K562 (cell line): ENCODE measurements at regions not wholly inside any gene's neighbourhood (a gene's known extent, or its start where the extent isn't known, plus 50 kb on each side); places are given as distances from the start of the nearest gene placed in this dataset.

ENCODE experiments used
- ATAC-seq: fragments of 200-7000 bp; cut with Tn5 transposase; 3 replicates; pipeline ENCODE4 v1.9.1; 2020; ENCODE audit warnings: moderate library complexity
- BruUV-seq: library from RNA; stranded (reverse); fragments of 400-500 nt; replicated peaks from 2 replicates; lab custom pipeline; 2021; lab: Mats Ljungman, UMichigan
- CTCF ChIA-PET: fragments of 300-600 bp; formaldehyde crosslinking; extraction: SDS; loops from one replicate; lab custom pipeline; 2021; ENCODE audit warnings: low intra/inter-chr PET ratio; lab: Yijun Ruan, JAX
- POLR2A ChIA-PET: fragments of 300-600, 350-650 bp; sonication (Branson Sonifier 250); formaldehyde crosslinking; extraction: SDS; loops from one replicate; lab custom pipeline; 2021; ENCODE audit warnings: antibody characterized with exemption, inconsistent platforms; lab: Yijun Ruan, JAX
- DNase-seq, 4 experiments: peaks; one replicate each; pipeline versions ENCODE4 v3.0.0 to v3.0.0-alpha.2; 2011 to 2018; ENCODE audit warnings: low spot score in 3 of 4, mixed read lengths in 3 of 4; ENCODE audit errors: extremely low read depth in 1 of 4
- FAIRE-seq: peaks from 2 replicates; lab custom pipeline; 2011; peaks lifted over from hg19 to GRCh38; lab: Jason Lieb, UNC
- H2AFZ ChIP-seq: 2 replicates; pipeline ENCODE4 v1.6.0; 2011; ENCODE audit warnings: low read depth, low read length, control low read depth, inconsistent platforms
- H3K27ac ChIP-seq: fragments of 200-600 bp; 3 replicates; pipeline ENCODE4 v1.8.0; 2011; ENCODE audit warnings: low read depth, mild to moderate bottlenecking, control low read depth, inconsistent platforms, low read length, moderate library complexity, mixed read lengths; ENCODE audit errors: extremely low read depth
- H3K27me3 ChIP-seq, 2 experiments: fragments of 300-600 bp in 1 of 2; 2 replicates in 1 of 2; 3 replicates in 1 of 2; pipeline versions ENCODE4 v1.6.0 to v1.8.0; 2011; ENCODE audit warnings: inconsistent platforms in 2 of 2, low read length in 2 of 2, mild to moderate bottlenecking in 1 of 2, mixed read lengths in 1 of 2, moderate library complexity in 1 of 2; ENCODE audit not compliant: control insufficient read depth in 2 of 2, insufficient read depth in 2 of 2
- H3K36me3 ChIP-seq: fragments of 300-600 bp; 3 replicates; pipeline ENCODE4 v1.8.0; 2011; ENCODE audit warnings: mild to moderate bottlenecking, low read length, inconsistent platforms; ENCODE audit not compliant: control insufficient read depth, insufficient read depth
- H3K4me1 ChIP-seq, 2 experiments: fragments of 200-600 bp in 1 of 2; replicated peaks in 1 of 2; 2 replicates in 1 of 2; 3 replicates in 1 of 2; pipeline versions ENCODE4 v1.5.1 to v1.8.0; 2011; ENCODE audit warnings: inconsistent platforms in 2 of 2, low read length in 2 of 2, mild to moderate bottlenecking in 1 of 2, mixed read lengths in 1 of 2, moderate library complexity in 1 of 2; ENCODE audit not compliant: control insufficient read depth in 2 of 2, insufficient read depth in 2 of 2
- H3K4me2 ChIP-seq: 2 replicates; pipeline ENCODE4 v1.6.1; 2011; ENCODE audit warnings: low read length, control low read depth, inconsistent platforms, mixed read lengths; ENCODE audit not compliant: insufficient read depth
- H3K4me3 ChIP-seq: fragments of 200-600 bp; sonication (generic), shearing (Covaris generic); 2 replicates; pipeline ENCODE4 v1.5.1; 2016; ENCODE audit warnings: control low read depth, inconsistent platforms
- H3K79me2 ChIP-seq: fragments of 200-600 bp; 3 replicates; pipeline ENCODE4 v1.8.0; 2011; ENCODE audit warnings: low read length, inconsistent platforms; ENCODE audit not compliant: control insufficient read depth, insufficient read depth
- H3K9ac ChIP-seq, 2 experiments: 2 replicates each; pipeline versions ENCODE4 v1.6.0 to v1.6.1; 2011; ENCODE audit warnings: low read depth in 2 of 2, low read length in 2 of 2, control low read depth in 1 of 2, inconsistent platforms in 1 of 2, mild to moderate bottlenecking in 1 of 2, mixed read lengths in 1 of 2; ENCODE audit not compliant: insufficient read depth in 1 of 2
- H3K9me1 ChIP-seq: one replicate; pipeline ENCODE4 v1.6.0; 2011; ENCODE audit warnings: inconsistent platforms, mild to moderate bottlenecking, low read length, moderate library complexity; ENCODE audit not compliant: control insufficient read depth, insufficient read depth
- H3K9me3 ChIP-seq: replicated peaks from 2 replicates; pipeline ENCODE4 v1.5.1; 2011; ENCODE audit warnings: low read depth, low read length, inconsistent platforms; ENCODE audit not compliant: control insufficient read depth, insufficient read depth
- H4K20me1 ChIP-seq: replicated peaks from 2 replicates; pipeline ENCODE4 v1.6.1; 2011; ENCODE audit warnings: low read length, inconsistent platforms, mixed read lengths; ENCODE audit not compliant: control insufficient read depth, insufficient read depth
- HCFC1 ChIP-seq: IDR thresholded peaks from 2 replicates; pipeline ENCODE4 v1.6.1; 2012; ENCODE audit warnings: low read depth, low read length, improper control_type of control experiment
- MYNN ChIP-seq, 2 experiments: sonication (generic); formaldehyde crosslinking in 1 of 2; IDR thresholded peaks; 2 replicates each; pipeline versions ENCODE4 v1.5.0 to v1.6.1; 2016 to 2020; ENCODE audit warnings: antibody characterized with exemption in 1 of 2, missing genetic modification reagents in 1 of 2
- POLR2B ChIP-seq: fragments of 450-650 bp; IDR thresholded peaks from 2 replicates; pipeline ENCODE4 v1.6.1; 2018; ENCODE audit warnings: low read depth; ENCODE audit not compliant: partially characterized antibody
- POLR2G ChIP-seq: fragments of 200-400 bp; formaldehyde crosslinking; IDR thresholded peaks from 2 replicates; pipeline ENCODE4 v1.6.1; 2017; ENCODE audit warnings: low read depth, mild to moderate bottlenecking, antibody characterized with exemption, low read length, moderate library complexity
- whole genome bisulfite sequencing: fragments of 100-300 bp; shearing (Covaris generic); methylation state at CpG from one replicate; pipeline ENCODE4 v1.1.6; 2016; ENCODE audit warnings: low coverage, mixed read lengths; ENCODE audit not compliant: insufficient coverage; ENCODE audit errors: missing lambda C conversion rate; 5-methylcytosine and 5-hydroxymethylcytosine counted together
- in situ Hi-C: fragments of 300-500 bp; cut with MboI; formaldehyde crosslinking; loops from 4 replicates; pipeline ENCODE4 v1.15.0; 2018; ENCODE audit warnings: inconsistent platforms, mixed read lengths
- intact Hi-C: fragments of 100-400 bp; cut with micrococcal nuclease; formaldehyde crosslinking; loops from 2 replicates; pipeline ENCODE4 v1.14.2; 2022
- TF ChIP-seq, protein P1 (sequence below): fragments of 250-450 bp; sonication (Bioruptor Pico); IDR thresholded peaks from 2 replicates; pipeline ENCODE4 v1.8.0; 2021; ENCODE audit warnings: moderate library complexity, mild to moderate bottlenecking, inconsistent platforms
- TF ChIP-seq, protein P2 (sequence below), 2 experiments: fragments of 450-650 bp; conservative IDR thresholded peaks; 2 replicates each; pipeline ENCODE4 v1.6.1; 2017; ENCODE audit warnings: mild to moderate bottlenecking in 2 of 2, moderate library complexity in 2 of 2
- TF ChIP-seq, protein P3 (sequence below): sonication (generic); formaldehyde crosslinking; IDR thresholded peaks from 2 replicates; pipeline ENCODE4 v1.9.0; 2022; ENCODE audit warnings: mild to moderate bottlenecking, missing genetic modification reagents
- TF ChIP-seq, protein P4 (sequence below): sonication (generic); formaldehyde crosslinking; IDR thresholded peaks from 2 replicates; pipeline ENCODE4 v1.8.1; 2023; ENCODE audit warnings: mild to moderate bottlenecking, missing genetic modification reagents

DNA sequence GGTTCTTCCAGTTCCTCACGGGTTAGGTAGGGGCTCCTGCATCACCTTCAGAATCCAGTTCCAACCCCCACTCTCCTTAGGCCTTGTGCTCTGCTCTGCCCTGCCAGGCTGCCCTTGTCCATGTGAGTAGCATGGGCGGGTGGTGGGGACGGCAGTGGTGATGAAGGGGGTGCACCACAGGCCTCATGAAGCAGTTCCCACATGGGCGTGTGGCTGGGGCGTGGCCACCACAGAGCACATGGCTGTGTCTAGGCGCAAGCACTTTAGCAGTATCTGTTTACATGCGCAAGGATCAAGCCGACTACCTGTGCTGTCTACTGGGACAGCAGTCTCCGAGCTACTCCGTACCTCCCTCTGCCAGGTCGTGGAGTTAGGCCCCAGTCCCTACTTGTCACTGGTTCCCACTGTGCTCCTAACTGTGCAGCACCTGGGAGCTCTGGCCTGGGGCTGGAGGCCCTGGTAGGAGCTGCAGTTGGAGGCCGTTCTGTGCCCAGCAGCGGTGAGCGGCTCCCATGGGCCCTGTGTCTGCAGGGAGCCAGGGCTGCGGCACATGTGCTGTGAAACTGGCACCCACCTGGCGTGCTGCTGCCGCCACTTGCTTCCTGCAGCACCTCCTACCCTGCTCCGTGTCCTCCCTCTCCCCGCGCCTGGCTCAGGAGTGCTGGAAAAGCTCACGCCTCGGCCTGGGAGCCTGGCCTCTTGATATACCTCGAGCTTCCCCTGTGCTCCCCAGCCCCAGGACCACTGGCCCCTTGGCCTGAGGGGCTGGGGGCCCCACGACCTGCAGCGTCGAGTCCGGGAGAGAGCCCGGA, 53.5 kb downstream of the PLXNA1 start:
- no peak for FAIRE-seq

More for the DNA sequence above, 53.5 kb downstream of the PLXNA1 start:
- Histone ChIP-seq H3K79me2 (no peaks in the 10 kb centered on the region), H3K9me1 (no peaks in the 10 kb centered on the region), H3K36me3 (peaks cover 16% of the 10 kb centered on the region; the same call in 1 of the 3 replicates), H3K9ac (no peak overlapping the region; a peak in 2 of 4 replicates), H3K4me2 (no peak overlapping the region), H4K20me1 (peaks cover 5% of the 10 kb centered on the region; the same call in 1 of the 2 replicates), H3K4me3 (no peak overlapping the region), H2AFZ (no peak overlapping the region), H3K4me1 (peaks cover 0 to 32% of the 10 kb centered on the region in 2 experiments; a peak in 3 of 5 replicates), H3K27ac (no peak overlapping the region), H3K9me3 (no peaks in the 10 kb centered on the region), H3K27me3 (peaks cover 0 to 19% of the 10 kb centered on the region in 2 experiments; a peak in 2 of 5 replicates)
- CTCF ChIA-PET = no interaction called here
- TF ChIP-seq, protein P1, sequence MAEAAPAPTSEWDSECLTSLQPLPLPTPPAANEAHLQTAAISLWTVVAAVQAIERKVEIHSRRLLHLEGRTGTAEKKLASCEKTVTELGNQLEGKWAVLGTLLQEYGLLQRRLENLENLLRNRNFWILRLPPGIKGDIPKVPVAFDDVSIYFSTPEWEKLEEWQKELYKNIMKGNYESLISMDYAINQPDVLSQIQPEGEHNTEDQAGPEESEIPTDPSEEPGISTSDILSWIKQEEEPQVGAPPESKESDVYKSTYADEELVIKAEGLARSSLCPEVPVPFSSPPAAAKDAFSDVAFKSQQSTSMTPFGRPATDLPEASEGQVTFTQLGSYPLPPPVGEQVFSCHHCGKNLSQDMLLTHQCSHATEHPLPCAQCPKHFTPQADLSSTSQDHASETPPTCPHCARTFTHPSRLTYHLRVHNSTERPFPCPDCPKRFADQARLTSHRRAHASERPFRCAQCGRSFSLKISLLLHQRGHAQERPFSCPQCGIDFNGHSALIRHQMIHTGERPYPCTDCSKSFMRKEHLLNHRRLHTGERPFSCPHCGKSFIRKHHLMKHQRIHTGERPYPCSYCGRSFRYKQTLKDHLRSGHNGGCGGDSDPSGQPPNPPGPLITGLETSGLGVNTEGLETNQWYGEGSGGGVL (CRISPR knock-in tag) = no peak
- peak; percentile 63; the same call in 1 of the 2 replicates for TF ChIP-seq MYNN (IDR thresholded peaks at IDR 0.05)
- no peak for TF ChIP-seq MYNN (CRISPR knock-in tag; IDR thresholded peaks at IDR 0.05)
- TF ChIP-seq, protein P2, sequence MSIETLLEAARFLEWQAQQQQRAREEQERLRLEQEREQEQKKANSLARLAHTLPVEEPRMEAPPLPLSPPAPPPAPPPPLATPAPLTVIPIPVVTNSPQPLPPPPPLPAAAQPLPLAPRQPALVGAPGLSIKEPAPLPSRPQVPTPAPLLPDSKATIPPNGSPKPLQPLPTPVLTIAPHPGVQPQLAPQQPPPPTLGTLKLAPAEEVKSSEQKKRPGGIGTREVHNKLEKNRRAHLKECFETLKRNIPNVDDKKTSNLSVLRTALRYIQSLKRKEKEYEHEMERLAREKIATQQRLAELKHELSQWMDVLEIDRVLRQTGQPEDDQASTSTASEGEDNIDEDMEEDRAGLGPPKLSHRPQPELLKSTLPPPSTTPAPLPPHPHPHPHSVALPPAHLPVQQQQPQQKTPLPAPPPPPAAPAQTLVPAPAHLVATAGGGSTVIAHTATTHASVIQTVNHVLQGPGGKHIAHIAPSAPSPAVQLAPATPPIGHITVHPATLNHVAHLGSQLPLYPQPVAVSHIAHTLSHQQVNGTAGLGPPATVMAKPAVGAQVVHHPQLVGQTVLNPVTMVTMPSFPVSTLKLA (conservative IDR thresholded peaks at IDR 0.05) = peak; percentile 32 to 46; a peak in 2 of 4 replicates
- peak; percentile 55 for TF ChIP-seq POLR2G
- peak; percentile 0 for TF ChIP-seq POLR2B
- TF ChIP-seq, protein P3, sequence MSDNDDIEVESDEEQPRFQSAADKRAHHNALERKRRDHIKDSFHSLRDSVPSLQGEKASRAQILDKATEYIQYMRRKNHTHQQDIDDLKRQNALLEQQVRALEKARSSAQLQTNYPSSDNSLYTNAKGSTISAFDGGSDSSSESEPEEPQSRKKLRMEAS = peak; percentile 66; the same call in 1 of the 2 replicates
- TF ChIP-seq, protein P4, sequence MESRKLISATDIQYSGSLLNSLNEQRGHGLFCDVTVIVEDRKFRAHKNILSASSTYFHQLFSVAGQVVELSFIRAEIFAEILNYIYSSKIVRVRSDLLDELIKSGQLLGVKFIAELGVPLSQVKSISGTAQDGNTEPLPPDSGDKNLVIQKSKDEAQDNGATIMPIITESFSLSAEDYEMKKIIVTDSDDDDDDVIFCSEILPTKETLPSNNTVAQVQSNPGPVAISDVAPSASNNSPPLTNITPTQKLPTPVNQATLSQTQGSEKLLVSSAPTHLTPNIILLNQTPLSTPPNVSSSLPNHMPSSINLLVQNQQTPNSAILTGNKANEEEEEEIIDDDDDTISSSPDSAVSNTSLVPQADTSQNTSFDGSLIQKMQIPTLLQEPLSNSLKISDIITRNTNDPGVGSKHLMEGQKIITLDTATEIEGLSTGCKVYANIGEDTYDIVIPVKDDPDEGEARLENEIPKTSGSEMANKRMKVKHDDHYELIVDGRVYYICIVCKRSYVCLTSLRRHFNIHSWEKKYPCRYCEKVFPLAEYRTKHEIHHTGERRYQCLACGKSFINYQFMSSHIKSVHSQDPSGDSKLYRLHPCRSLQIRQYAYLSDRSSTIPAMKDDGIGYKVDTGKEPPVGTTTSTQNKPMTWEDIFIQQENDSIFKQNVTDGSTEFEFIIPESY (CRISPR knock-in tag) = peak; percentile 82
- no peak for TF ChIP-seq HCFC1
- peak; percentile 68 for ATAC-seq
- WGBS = 77% methylated on average over 14 of the region's 28 CpGs
- POLR2A ChIA-PET = interaction anchor here (0.7 kb wide), 1 partner anchor 281 kb away, joined by 3 read pairs; no protein-coding TSS in a partner anchor
- in situ Hi-C loops = no loop called here
- DNase-seq = peak in 1 of 4 experiments; percentile 28
- intact Hi-C loops = no loop called here
- BruUV-seq = no TSS peak
